Activated B cell treated with CpG ODN at 0.5 μM for 24 hours (primary cell): ENCODE measurements at regions not wholly inside any gene's neighbourhood (a gene's known extent, or its start where the extent isn't known, plus 50 kb on each side); places are given as distances from the start of the nearest gene placed in this dataset.
A peak's percentile ranks its signal among the peaks of the same experiment; 100 is the strongest.

ENCODE experiments used
- ATAC-seq: fragments of 200-7000 bp; cut with Tn5 transposase; one replicate; pipeline ENCODE4 v1.10.0; 2021; ENCODE audit warnings: low read depth, mild to moderate bottlenecking, moderate library complexity
- CTCF ChIA-PET: fragments of 350-600 bp; sonication (Branson Sonifier 250); formaldehyde crosslinking; loops from one replicate; lab custom pipeline; 2021; ENCODE audit warnings: antibody characterized with exemption; lab: Charles Lee
- POLR2A ChIA-PET: fragments of 350-600 bp; sonication (Branson Sonifier 250); formaldehyde crosslinking; loops from one replicate; lab custom pipeline; 2021; ENCODE audit warnings: antibody characterized with exemption; lab: Charles Lee
- DNase-seq: peaks from one replicate; pipeline ENCODE4 v3.0.0; 2022
- H3K27ac Mint-ChIP-seq: one replicate; pipeline ENCODE4 v1.8.0; 2020; ENCODE audit warnings: mixed read lengths
- H3K27me3 Mint-ChIP-seq: one replicate; pipeline ENCODE4 v1.8.0; 2021; ENCODE audit warnings: mixed read lengths
- H3K36me3 Mint-ChIP-seq: one replicate; pipeline ENCODE4 v1.8.0; 2021; ENCODE audit warnings: low read depth, mixed read lengths
- H3K4me1 Mint-ChIP-seq: one replicate; pipeline ENCODE4 v1.8.0; 2021; ENCODE audit warnings: mixed read lengths
- H3K4me3 Mint-ChIP-seq: one replicate; pipeline ENCODE4 v1.8.0; 2020; ENCODE audit warnings: mild to moderate bottlenecking, mixed read lengths
- H3K9me3 Mint-ChIP-seq: one replicate; pipeline ENCODE4 v1.8.0; 2020; ENCODE audit warnings: mixed read lengths
- intact Hi-C: fragments of 100-400 bp; cut with micrococcal nuclease; formaldehyde crosslinking; loops from one replicate; pipeline ENCODE4 v1.15.1; 2024
- TF ChIP-seq, protein P1 (sequence below): fragments of 200-600 bp; IDR thresholded peaks from one replicate; pipeline ENCODE4 v1.8.0; 2022; ENCODE audit warnings: antibody characterized with exemption, mild to moderate bottlenecking

- H3K4me3 Mint-ChIP-seq = no peak overlapping the region
- H3K9me3 Mint-ChIP-seq = no peaks in the 10 kb centered on the region
- DNase-seq = no peak
- ChIA-PET POLR2A (no interaction called here), CTCF (interaction anchor here (0.9 to 1.1 kb wide), 2 partner anchors 25 to 110 kb away, joined by 3 read pairs; no protein-coding TSS in a partner anchor)
- H3K27me3 Mint-ChIP-seq = no peaks in the 10 kb centered on the region
- H3K36me3 Mint-ChIP-seq = no peaks in the 10 kb centered on the region
- intact Hi-C loops = no loop called here
- no peak for ATAC-seq
- peaks cover 17% of the 10 kb centered on the region for H3K4me1 Mint-ChIP-seq
- no peak overlapping the region for H3K27ac Mint-ChIP-seq
- TF ChIP-seq, protein P1, sequence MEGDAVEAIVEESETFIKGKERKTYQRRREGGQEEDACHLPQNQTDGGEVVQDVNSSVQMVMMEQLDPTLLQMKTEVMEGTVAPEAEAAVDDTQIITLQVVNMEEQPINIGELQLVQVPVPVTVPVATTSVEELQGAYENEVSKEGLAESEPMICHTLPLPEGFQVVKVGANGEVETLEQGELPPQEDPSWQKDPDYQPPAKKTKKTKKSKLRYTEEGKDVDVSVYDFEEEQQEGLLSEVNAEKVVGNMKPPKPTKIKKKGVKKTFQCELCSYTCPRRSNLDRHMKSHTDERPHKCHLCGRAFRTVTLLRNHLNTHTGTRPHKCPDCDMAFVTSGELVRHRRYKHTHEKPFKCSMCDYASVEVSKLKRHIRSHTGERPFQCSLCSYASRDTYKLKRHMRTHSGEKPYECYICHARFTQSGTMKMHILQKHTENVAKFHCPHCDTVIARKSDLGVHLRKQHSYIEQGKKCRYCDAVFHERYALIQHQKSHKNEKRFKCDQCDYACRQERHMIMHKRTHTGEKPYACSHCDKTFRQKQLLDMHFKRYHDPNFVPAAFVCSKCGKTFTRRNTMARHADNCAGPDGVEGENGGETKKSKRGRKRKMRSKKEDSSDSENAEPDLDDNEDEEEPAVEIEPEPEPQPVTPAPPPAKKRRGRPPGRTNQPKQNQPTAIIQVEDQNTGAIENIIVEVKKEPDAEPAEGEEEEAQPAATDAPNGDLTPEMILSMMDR = no peak
These were observed 116.7 kb upstream of the CXCL13 start for GRCh38 chr4:77488882-77489281.

- no peaks in the 10 kb centered on the region for H3K27me3 Mint-ChIP-seq
- peak overlapping the region; percentile 48 for H3K4me3 Mint-ChIP-seq
- peak; percentile 89 for ATAC-seq
- peak overlapping the region; percentile 87 for H3K27ac Mint-ChIP-seq
- peaks cover 23% of the 10 kb centered on the region for H3K4me1 Mint-ChIP-seq
- no peaks in the 10 kb centered on the region for H3K9me3 Mint-ChIP-seq
- TF ChIP-seq, protein P1 = no peak
- DNase-seq = no peak
- intact Hi-C loops = loop anchor here (1.0 kb wide), 1 partner anchor 94 kb away; no protein-coding TSS in a partner anchor
- ChIA-PET POLR2A (interaction anchor here (1.0 to 2.3 kb wide), 4 partner anchors 13 to 369 kb away, joined by 3 to 9 read pairs (median 3); partner anchors contain the start of gene MRPL1), CTCF (interaction anchor here (0.6 to 1.4 kb wide), 2 partner anchors 94 to 290 kb away, joined by 3 read pairs; no protein-coding TSS in a partner anchor)
- no peaks in the 10 kb centered on the region for H3K36me3 Mint-ChIP-seq
These were observed 112.4 kb upstream of the CXCL13 start for GRCh38 chr4:77493120-77493752.

GRCh38 chr4:77493829-77494551, 111.6 kb upstream of the CXCL13 start:
- Mint-ChIP-seq H3K9me3 (no peaks in the 10 kb centered on the region), H3K4me3 (peak overlapping the region; percentile 41), H3K27me3 (no peaks in the 10 kb centered on the region), H3K36me3 (no peaks in the 10 kb centered on the region), H3K4me1 (peaks cover 23% of the 10 kb centered on the region), H3K27ac (peak overlapping the region; percentile 87)
- intact Hi-C loops = loop anchor here (1.0 kb wide), 1 partner anchor 93 kb away; no protein-coding TSS in a partner anchor
- TF ChIP-seq, protein P1 = no peak
- CTCF ChIA-PET = interaction anchor here (0.6 to 1.4 kb wide), 2 partner anchors 93 to 291 kb away, joined by 3 read pairs; no protein-coding TSS in a partner anchor
- DNase-seq = no peak
- POLR2A ChIA-PET = interaction anchor here (0.9 to 2.3 kb wide), 6 partner anchors 13 to 368 kb away, joined by 3 to 9 read pairs (median 3); partner anchors contain the start of gene MRPL1
- peak; percentile 6 for ATAC-seq

DNA sequence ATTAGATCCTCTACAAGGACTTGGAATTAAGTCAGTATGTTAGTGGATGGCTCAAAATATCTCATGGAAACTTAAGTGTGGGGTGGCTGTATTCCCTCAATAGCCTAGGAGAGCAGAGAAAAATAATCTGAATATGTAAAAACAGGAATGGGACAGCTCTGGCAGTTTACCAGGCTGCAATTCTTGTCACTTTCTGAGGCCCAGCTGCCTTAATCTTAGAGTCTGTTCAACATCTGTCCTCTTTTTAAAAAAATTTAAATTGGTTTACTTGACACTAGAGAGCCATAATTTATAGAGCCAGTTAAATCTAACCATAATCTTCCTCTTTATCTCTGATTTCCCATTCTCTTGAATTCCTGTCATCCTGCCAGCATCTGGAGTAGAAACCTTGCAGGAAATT, 109.2 kb upstream of the CXCL13 start:
- Mint-ChIP-seq H3K36me3 (no peaks in the 10 kb centered on the region), H3K27me3 (no peaks in the 10 kb centered on the region), H3K9me3 (no peaks in the 10 kb centered on the region), H3K27ac (no peak overlapping the region), H3K4me3 (no peak overlapping the region), H3K4me1 (peaks cover 23% of the 10 kb centered on the region)
- POLR2A ChIA-PET = no interaction called here
- no peak for DNase-seq
- TF ChIP-seq, protein P1 = no peak
- CTCF ChIA-PET = interaction anchor here (0.8 kb wide), 1 partner anchor 105 kb away, joined by 4 read pairs; no protein-coding TSS in a partner anchor
- ATAC-seq = no peak
- intact Hi-C loops = no loop called here

- Mint-ChIP-seq H3K27me3 (no peaks in the 10 kb centered on the region), H3K36me3 (no peaks in the 10 kb centered on the region), H3K4me3 (no peak overlapping the region), H3K27ac (no peak overlapping the region), H3K9me3 (no peaks in the 10 kb centered on the region), H3K4me1 (no peaks in the 10 kb centered on the region)
- intact Hi-C loops = no loop called here
- ChIA-PET CTCF (no interaction called here), POLR2A (no interaction called here)
- ATAC-seq (no peak), DNase-seq (no peak)
- TF ChIP-seq, protein P1 = no peak
These were observed 104.8 kb upstream of the CXCL13 start for GRCh38 chr4:77500801-77501200.
